ENCODE measurements at regions not wholly inside any gene's neighbourhood (a gene's known extent, or its start where the extent isn't known, plus 50 kb on each side); places are given as distances from the start of the nearest gene placed in this dataset.

- TF ChIP-seq CTCF (IDR thresholded peaks at IDR 0.05): no peak
- no peak for TF ChIP-seq POLR2A (IDR thresholded peaks at IDR 0.05)
These were observed 236.6 kb upstream of the BMP2 start for GRCh38 chr20:6530779-6531315.

All from breast epithelium (tissue), 3 donors.